Neural crest cell (in vitro differentiated cells): ENCODE measurements at regions not wholly inside any gene's neighbourhood (a gene's known extent, or its start where the extent isn't known, plus 50 kb on each side); places are given as distances from the start of the nearest gene placed in this dataset.

Experiments
- DNase-seq: peaks from one replicate; pipeline ENCODE4 v3.0.0; 2021; ENCODE audit warnings: low read depth, mixed read lengths, low spot score
- H3K27ac Mint-ChIP-seq: one replicate; pipeline ENCODE4 v1.8.0; 2021; ENCODE audit warnings: mild to moderate bottlenecking, mixed read lengths; ENCODE audit not compliant: unreplicated experiment
- H3K27me3 Mint-ChIP-seq: 2 replicates; pipeline ENCODE4 v1.8.0; 2021; ENCODE audit warnings: low read depth, mild to moderate bottlenecking, mixed read lengths
- H3K36me3 Mint-ChIP-seq: 2 replicates; pipeline ENCODE4 v1.8.0; 2021; ENCODE audit warnings: low read depth, mild to moderate bottlenecking, mixed read lengths
- H3K4me1 Mint-ChIP-seq: 2 replicates; pipeline ENCODE4 v1.8.0; 2021; ENCODE audit warnings: mixed read lengths
- H3K4me3 Mint-ChIP-seq: one replicate; pipeline ENCODE4 v1.8.0; 2021; ENCODE audit warnings: mild to moderate bottlenecking, mixed read lengths
- H3K9me3 Mint-ChIP-seq: 2 replicates; pipeline ENCODE4 v1.8.0; 2021; ENCODE audit warnings: mixed read lengths
- TF ChIP-seq, protein P1 (sequence below): fragments of 200-600 bp; sonication (generic); conservative IDR thresholded peaks from 2 replicates; pipeline ENCODE4 v1.5.0; 2021; ENCODE audit warnings: antibody characterized with exemption, mild to moderate bottlenecking

DNA sequence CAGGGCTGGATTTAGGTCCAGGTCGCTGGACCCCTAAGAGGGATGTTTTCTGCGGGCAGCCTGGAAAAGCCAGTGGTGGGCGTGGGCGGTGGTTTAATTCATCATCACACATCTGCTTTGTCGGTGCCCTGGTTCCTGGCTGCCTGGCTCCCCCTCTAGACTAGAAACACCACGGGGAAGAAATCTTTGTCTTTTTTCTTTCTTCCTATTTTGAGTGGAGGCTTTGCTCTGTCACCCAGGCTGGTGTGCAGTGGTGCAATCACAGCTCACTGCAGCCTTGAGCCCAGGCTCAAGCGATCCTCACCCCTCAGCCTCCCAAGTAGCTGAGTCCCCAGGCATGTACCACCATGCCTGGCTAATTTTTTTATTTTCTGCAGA lies 86.6 kb upstream of the LINC01488 start:
- peak overlapping the region; percentile 81 for H3K27ac Mint-ChIP-seq
- no peaks in the 10 kb centered on the region for H3K9me3 Mint-ChIP-seq
- H3K4me3 Mint-ChIP-seq, result no peak overlapping the region

DNA sequence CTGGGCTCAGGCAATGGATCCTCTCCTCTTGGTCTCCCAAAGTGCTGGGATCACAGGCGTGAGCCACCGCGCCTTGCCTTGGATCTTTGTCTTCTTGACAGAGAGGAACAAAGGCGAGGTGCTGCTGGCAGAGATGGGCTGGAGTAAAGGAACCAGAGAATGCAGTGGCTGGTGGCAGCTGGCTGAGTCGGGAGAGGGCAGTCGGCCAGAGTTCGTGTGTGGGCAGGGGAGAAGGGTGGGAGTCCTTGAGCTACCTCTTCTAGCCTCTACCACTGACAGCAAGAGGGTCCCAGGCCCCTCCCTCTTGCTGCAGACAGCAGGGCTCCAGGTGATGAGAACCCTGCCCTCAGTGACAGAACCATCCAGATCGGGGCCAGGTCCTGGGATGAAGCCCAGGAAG lies 86.2 kb upstream of the LINC01488 start:
- Mint-ChIP-seq H3K36me3 (no peaks in the 10 kb centered on the region), H3K27me3 (no peaks in the 10 kb centered on the region)

More for the DNA sequence above, 86.6 kb upstream of the LINC01488 start:
- no peak for DNase-seq
- Mint-ChIP-seq H3K27me3 (no peaks in the 10 kb centered on the region), H3K36me3 (peaks cover 1% of the 10 kb centered on the region), H3K4me1 (peaks cover 39% of the 10 kb centered on the region)
- TF ChIP-seq, protein P1, sequence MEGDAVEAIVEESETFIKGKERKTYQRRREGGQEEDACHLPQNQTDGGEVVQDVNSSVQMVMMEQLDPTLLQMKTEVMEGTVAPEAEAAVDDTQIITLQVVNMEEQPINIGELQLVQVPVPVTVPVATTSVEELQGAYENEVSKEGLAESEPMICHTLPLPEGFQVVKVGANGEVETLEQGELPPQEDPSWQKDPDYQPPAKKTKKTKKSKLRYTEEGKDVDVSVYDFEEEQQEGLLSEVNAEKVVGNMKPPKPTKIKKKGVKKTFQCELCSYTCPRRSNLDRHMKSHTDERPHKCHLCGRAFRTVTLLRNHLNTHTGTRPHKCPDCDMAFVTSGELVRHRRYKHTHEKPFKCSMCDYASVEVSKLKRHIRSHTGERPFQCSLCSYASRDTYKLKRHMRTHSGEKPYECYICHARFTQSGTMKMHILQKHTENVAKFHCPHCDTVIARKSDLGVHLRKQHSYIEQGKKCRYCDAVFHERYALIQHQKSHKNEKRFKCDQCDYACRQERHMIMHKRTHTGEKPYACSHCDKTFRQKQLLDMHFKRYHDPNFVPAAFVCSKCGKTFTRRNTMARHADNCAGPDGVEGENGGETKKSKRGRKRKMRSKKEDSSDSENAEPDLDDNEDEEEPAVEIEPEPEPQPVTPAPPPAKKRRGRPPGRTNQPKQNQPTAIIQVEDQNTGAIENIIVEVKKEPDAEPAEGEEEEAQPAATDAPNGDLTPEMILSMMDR, result no peak

DNA sequence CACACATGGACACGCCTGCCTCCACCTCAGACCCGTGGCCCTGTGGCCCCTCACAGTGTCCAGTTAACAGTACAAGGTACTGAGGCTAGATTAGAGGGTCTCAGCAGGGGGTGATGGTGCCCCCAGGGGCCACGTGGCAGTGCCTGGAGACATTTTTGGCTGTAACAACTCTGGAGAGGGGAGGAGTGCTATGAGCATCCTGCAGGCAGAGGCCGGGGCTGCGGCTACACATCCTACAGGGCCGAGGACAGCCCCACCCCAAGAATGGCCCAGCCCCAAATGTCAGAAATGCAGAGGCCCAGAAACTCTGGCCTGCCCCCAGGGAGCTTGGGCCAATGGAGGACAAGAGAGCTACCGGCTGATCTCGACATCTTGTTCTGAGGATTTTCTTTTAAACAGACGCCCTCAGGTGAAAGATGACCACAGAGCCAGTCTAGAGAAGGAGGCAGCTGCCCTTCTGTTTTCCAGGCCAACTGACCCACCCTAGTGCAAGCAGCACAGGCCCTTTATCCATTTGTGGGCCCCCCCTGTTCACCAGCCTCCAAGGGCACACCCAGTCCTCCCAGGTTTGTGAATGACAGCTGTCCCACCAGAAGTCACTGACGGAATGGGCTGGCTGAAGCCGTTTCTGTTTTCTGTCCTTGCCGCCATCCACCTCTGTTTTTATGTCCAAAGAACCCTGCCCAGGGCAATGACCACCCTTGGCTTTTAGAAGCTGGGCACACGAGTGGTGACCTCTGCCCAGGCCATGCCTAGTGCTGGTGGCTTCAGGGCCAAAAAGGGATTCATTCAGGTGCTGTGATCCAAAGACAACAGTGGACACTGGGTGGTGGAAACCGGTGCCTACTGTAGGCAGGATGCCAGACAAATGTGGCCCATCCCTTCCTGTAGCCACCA lies 85.2 kb upstream of the LINC01488 start:
- no peak for DNase-seq
- TF ChIP-seq, protein P1, result no peak
- Mint-ChIP-seq H3K4me1 (peaks cover 33% of the 10 kb centered on the region), H3K27me3 (no peaks in the 10 kb centered on the region), H3K9me3 (no peaks in the 10 kb centered on the region), H3K27ac (no peak overlapping the region), H3K4me3 (no peak overlapping the region), H3K36me3 (no peaks in the 10 kb centered on the region)

More for the DNA sequence above, 86.2 kb upstream of the LINC01488 start:
- Mint-ChIP-seq H3K4me3 (no peak overlapping the region), H3K27ac (no peak overlapping the region), H3K9me3 (no peaks in the 10 kb centered on the region), H3K4me1 (peaks cover 39% of the 10 kb centered on the region)
- TF ChIP-seq, protein P1, result no peak
- no peak for DNase-seq

DNA sequence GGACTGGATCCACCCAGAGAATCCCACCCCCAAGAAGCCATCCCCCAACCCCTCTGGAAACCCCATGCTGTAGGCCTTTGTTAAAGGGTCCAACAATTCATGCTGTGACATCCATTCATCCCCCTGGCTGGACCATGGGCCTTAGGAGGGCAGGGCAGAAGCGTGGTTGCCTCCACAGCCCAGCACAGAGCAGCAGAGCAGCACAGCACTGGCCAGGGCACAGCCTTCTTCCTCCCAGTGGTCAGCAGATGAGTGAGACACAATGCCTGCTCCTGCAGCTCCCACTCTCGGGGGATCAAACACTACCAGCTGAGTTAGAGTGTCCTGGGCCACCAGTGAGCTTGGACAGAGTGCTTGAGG lies 84.5 kb upstream of the LINC01488 start:
- Mint-ChIP-seq H3K9me3 (no peaks in the 10 kb centered on the region), H3K27me3 (no peaks in the 10 kb centered on the region), H3K36me3 (no peaks in the 10 kb centered on the region), H3K27ac (peak overlapping the region; percentile 19), H3K4me1 (peaks cover 33% of the 10 kb centered on the region), H3K4me3 (no peak overlapping the region)
- DNase-seq, result no peak
- TF ChIP-seq, protein P1, result no peak

DNA sequence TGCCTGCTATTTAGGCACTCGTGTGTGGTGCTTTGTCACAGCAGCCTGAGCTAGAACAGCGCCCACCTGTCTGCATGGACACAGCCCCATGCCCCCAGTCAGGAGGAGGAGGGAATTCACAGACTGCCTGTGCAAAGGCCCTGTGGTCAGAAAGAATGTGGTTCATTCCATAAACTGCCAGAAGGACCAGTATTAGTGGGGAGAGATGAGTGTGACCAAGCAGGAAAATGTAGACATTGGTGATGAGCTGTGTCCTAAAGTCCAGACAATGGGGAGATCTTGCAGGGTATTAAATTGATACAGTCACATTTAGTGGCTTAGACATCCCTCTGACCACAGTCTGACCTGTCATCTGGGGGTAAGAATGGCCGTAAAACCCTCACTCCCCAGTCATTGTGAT lies 83.7 kb upstream of the LINC01488 start:
- Mint-ChIP-seq H3K4me3 (no peak overlapping the region), H3K27me3 (no peaks in the 10 kb centered on the region), H3K36me3 (no peaks in the 10 kb centered on the region), H3K9me3 (peaks cover 4% of the 10 kb centered on the region), H3K27ac (no peak overlapping the region), H3K4me1 (peaks cover 31% of the 10 kb centered on the region)
- DNase-seq, result no peak
- TF ChIP-seq, protein P1, result no peak
